Cardiac muscle cell (in vitro differentiated cells and primary cell): ENCODE measurements at regions not wholly inside any gene's neighbourhood (a gene's known extent, or its start where the extent isn't known, plus 50 kb on each side); places are given as distances from the start of the nearest gene placed in this dataset.

Experiments used
- DNase-seq, 2 donors: peaks; one replicate each; pipeline versions ENCODE4 v3.0.0 to v3.0.0-alpha.2; 2010 to 2017; ENCODE audit warnings: low read depth in 1 of 2, low spot score in 1 of 2
- H3K27ac ChIP-seq: fragments of 200-600 bp; sonication (generic); 2 replicates; pipeline ENCODE4 v1.5.1; 2016
- H3K27me3 ChIP-seq: fragments of 200-600 bp; sonication (generic); 2 replicates; pipeline ENCODE4 v1.6.0; 2016; ENCODE audit warnings: control low read depth
- H3K36me3 ChIP-seq: fragments of 200-600 bp; sonication (generic); 2 replicates; pipeline ENCODE4 v1.5.1; 2016; ENCODE audit warnings: control low read depth
- H3K4me1 ChIP-seq: fragments of 200-600 bp; sonication (generic); 2 replicates; pipeline ENCODE4 v1.8.1; 2017; ENCODE audit warnings: low read depth, mild to moderate bottlenecking, mixed run types
- H3K4me3 ChIP-seq: fragments of 200-600 bp; sonication (generic); 2 replicates; pipeline ENCODE4 v1.5.1; 2016; ENCODE audit warnings: mild to moderate bottlenecking
- H3K9me3 ChIP-seq: fragments of 200-600 bp; sonication (generic); 2 replicates; pipeline ENCODE4 v1.5.1; 2017; ENCODE audit warnings: low read depth, mild to moderate bottlenecking, control low read depth
- TF ChIP-seq, protein P1 (sequence below): IDR thresholded peaks from 2 replicates; pipeline ENCODE4 v1.5.1; 2012; ENCODE audit warnings: low read depth, mild to moderate bottlenecking, low read length

DNA sequence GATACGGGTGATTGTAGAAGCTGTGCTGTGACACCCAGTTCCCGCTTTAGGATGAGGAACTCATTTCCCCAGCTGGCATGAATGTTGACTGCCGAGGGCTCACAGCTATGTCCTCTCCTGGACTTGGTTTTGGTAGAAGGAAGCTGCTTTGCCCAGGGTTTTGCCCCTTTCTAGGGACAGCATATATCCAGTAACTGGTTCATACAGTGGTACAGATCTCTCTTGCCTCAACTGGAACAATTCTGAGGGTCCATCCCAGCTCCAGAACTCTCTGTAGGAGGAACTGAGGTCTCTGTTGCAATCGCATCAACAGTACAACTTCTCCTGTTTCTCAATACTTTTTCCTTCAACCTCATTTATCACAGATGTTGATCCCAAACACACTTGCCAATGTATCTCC, 54.5 kb upstream of the FNDC3B start:
- no peak overlapping the region for H3K27ac ChIP-seq
- DNase-seq: no peak
- H3K36me3 ChIP-seq: no peaks in the 10 kb centered on the region
- H3K4me1 ChIP-seq: peaks cover 8% of the 10 kb centered on the region
- no peak overlapping the region for H3K4me3 ChIP-seq
- TF ChIP-seq, protein P1, sequence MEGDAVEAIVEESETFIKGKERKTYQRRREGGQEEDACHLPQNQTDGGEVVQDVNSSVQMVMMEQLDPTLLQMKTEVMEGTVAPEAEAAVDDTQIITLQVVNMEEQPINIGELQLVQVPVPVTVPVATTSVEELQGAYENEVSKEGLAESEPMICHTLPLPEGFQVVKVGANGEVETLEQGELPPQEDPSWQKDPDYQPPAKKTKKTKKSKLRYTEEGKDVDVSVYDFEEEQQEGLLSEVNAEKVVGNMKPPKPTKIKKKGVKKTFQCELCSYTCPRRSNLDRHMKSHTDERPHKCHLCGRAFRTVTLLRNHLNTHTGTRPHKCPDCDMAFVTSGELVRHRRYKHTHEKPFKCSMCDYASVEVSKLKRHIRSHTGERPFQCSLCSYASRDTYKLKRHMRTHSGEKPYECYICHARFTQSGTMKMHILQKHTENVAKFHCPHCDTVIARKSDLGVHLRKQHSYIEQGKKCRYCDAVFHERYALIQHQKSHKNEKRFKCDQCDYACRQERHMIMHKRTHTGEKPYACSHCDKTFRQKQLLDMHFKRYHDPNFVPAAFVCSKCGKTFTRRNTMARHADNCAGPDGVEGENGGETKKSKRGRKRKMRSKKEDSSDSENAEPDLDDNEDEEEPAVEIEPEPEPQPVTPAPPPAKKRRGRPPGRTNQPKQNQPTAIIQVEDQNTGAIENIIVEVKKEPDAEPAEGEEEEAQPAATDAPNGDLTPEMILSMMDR: no peak
- no peaks in the 10 kb centered on the region for H3K9me3 ChIP-seq
- no peaks in the 10 kb centered on the region for H3K27me3 ChIP-seq

DNA sequence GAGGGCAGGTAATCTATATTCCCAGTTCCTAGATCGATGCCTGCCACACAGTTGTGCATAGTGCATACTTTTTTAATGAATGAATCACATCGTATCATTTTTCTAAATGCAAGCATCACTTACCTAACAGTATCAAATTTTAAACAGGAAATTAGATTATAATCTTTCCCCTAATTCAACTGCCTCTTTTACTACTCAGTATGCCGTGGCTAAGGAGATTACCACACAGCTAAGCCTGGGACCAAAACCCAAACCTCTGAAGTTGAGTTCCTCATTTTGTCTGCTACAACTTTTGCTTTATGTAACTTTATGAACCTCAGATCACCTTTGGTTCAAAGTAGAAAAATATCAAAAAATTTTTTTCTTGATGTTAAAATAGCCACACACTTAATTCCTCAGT, 53.2 kb upstream of the FNDC3B start:
- no peaks in the 10 kb centered on the region for H3K27me3 ChIP-seq
- TF ChIP-seq, protein P1: no peak
- H3K27ac ChIP-seq: no peak overlapping the region
- no peaks in the 10 kb centered on the region for H3K36me3 ChIP-seq
- DNase-seq: no peak
- H3K9me3 ChIP-seq: no peaks in the 10 kb centered on the region
- no peaks in the 10 kb centered on the region for H3K4me1 ChIP-seq
- H3K4me3 ChIP-seq: no peak overlapping the region

DNA sequence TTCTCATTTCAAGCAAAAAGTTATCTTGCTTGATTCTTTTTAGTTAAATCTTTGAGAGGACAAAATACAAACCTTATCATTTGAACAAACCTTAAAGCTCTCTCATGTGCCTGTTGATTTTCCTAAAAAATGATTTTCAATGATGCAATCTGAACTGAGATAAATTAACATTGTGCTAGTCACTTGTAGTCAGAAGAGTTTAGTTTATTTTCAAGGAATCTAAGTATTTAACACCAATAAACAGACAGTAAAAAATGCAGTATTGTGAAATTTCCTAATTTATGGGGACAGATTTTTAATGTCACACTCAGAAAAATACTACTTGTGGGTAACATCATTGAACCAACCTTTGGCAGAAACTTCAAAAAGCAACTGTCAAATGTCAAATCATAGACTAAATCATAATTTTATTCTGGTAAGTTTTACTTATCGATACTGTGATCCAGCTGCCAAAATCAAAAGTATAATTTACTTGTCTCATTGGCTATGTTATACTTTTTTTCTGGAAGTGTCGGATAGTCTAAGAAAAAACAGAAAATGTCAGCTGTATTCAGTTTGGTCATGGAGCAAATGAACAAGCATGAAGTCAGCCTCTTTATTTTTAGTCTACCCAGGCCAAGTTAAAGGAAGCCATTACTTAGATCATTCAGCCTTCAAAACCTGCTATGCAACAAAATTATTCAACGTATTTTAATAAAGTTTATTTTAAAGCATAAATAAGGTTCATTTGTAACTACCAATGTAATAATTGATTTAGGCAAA, 52.4 kb upstream of the FNDC3B start:
- Histone ChIP-seq H3K4me3 (no peak overlapping the region), H3K36me3 (no peaks in the 10 kb centered on the region), H3K9me3 (no peaks in the 10 kb centered on the region), H3K27me3 (no peaks in the 10 kb centered on the region), H3K27ac (no peak overlapping the region), H3K4me1 (no peaks in the 10 kb centered on the region)
- DNase-seq: no peak
- TF ChIP-seq, protein P1: no peak
